NCI-H2107 (cell line): ENCODE measurements at regions not wholly inside any gene's neighbourhood (a gene's known extent, or its start where the extent isn't known, plus 50 kb on each side); places are given as distances from the start of the nearest gene placed in this dataset.
"Not testable (repeated sequence)": the region's sequence is repeated elsewhere in the genome, so short reads cannot be mapped to it uniquely, and the experiment has no call there.

Experiments used
- DNase-seq: peaks from one replicate; lab custom pipeline; 2025; lab: John Stamatoyannopoulos, UW

DNA sequence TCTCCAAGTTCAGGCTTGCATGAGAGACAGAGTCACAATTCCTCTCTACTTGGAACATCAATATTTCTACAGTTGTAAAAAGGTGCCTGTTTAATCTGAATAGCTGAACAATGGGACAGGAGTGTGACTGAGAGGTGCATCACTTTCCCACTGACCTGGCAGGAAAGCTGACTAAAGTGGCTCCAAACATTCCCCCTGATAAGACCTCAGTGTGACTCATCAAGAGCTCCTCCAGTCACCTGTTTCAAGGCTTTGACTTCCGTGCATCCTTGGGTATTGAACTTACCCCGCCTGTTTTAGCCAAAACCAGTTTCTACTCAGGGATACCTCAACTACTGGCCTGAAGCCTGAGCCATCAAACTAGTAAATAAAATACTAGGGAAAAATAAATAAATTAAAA is 453.9 kb upstream of the DDX18 start:
- DNase-seq, result no peak

DNA sequence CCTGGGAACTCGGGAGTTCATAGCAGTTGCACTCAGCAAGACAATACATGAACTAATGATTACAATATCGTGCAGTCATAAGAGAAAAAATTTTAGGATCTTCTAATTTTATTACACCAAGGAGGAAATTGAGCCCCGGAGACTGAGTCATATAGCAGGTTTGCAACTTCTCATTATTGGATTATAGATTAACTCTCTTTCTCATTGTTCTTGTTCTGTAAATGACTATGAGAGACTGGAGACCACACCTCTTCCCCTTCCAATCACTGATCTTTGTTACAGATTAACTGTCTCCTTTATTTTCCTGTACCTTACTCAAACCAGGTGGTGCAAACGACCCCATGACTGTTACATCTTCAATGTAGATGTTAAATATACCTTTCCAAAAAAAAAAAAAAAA is 435.8 kb upstream of the DDX18 start:
- no peak for DNase-seq

DNA sequence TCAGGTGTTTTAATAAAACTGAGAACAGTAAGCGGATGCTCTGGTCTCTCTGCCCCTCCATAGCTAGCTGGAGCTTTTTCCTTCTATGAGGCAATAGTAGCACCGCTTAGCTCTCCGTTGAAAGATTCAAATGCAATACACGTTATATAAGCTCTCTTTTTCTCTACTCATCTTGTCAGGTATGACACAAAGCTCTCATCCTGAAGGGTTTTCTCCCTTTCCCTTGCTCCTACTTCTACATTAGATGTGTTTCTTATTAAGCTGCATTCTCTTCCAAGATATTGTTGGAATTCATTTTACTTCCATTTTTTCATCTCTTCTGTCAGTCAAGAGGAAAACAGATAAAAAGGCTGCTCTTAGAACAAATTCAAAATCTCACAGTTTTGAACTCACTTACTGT is 434.6 kb upstream of the DDX18 start:
- DNase-seq, result no peak

DNA sequence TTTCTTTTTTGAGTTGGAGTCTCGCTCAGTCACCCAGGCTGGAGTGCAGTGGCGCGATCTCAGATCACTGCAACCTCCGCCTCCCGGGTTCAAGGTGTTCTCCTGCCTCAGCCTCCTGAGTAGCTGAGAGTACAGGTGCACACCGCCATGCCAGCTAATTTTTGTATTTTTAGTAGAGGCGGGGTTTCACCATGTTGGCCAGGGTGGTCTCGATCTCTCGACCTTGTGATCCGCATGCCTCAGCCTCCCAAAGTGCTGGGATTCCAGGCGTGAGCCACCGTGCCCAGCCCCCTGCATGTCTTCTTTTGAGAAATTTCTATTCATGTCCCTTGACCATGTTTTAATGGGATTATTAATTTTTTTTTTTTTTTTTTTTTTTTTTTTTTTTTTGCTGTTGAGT is 430.5 kb upstream of the DDX18 start:
- not testable (repeated sequence) for DNase-seq

DNA sequence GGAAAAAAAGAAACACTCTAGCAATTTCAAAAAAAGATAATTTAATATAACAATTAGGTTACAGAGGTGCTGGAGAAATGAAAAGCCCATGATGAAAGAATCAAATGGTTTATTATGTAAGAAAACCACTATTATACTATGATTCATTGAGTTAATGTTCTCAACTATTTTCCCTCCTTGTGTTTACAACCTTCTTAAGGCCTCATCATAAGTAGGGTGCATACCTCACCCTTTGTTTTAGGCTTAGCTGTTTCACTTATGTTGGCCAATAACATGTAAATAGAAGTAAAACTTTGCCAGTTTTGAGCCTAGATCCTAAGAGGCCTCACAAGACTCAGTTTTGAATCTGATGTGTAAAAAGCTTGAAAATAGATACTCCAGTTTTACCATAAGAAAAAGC is 418.3 kb upstream of the DDX18 start:
- no peak for DNase-seq

DNA sequence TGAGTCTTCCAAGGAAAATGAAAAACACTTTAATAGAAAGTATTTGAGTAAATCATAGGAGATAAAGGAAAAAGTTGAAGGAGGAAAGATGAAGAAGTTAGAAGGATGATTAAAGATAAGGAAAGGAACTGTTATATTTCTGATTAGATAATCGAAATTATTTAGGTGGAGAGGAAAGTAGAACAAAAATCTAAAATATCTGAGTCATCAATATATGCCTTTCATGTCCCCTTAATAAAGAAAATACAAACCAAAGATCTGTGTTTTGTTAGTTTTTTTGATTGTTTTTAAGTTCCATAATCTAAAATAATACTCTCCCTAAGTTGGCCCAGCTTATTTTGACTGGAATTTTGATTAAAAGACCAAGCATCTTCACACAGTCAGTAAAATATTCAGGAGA is 412.9 kb upstream of the DDX18 start:
- DNase-seq, result no peak

DNA sequence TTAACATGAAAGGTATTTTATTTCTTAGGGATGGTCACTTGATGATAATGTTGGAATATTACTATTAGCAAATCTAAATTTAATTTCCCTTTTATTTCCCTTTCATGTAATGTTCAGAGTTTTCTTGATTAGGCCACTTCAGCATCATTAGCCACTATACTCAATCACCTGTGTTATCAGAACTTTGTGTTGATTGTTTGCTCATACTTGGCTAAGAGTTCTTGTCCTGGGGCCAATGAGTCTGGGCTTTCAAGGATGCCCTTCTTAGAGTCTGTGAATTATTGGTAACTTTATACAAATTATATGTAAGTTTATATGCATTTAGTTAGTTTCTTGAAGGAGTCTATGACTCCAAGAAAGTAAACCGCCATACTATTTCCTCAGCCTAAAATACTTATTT is 408.0 kb upstream of the DDX18 start:
- DNase-seq, result no peak

DNA sequence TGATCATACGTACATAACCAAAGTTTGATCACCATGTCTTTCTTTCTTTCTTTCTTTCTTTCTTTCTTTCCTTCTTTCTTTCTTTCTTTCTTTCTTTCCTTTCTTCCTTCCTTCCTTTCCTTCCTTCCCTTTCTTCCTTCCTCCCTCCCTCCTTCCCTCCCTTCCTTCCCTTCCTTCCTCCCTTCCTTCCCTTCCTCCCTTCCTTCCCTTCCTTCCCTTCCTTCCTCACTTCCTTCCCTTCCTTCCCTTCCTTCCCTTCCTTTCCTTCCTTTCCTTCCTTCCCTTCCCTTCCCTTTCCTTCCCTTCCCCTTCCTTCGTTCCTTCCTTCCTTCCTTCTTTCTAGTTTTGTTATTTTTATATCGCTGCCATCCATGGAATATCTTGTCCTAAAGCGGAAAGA is 406.7 kb upstream of the DDX18 start:
- DNase-seq, result no peak

DNA sequence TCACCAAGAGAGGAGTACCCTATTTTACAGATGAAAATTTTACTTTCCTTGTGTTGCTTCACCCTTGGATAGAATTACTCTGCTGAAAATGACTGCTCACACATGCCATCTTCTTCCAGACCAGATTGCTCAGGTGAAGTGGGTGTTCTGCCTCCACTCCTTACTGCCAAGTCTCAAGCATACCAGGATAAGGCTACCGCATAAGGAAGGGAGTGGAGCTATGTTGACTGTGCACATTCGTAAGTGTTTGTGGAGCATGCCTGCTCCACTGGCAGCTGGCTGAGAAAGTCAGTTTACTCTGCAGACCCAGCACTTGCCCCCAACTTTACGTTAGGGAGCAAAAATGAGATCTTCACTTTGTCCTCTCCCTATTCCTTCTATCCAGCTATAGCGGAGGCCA is 405.0 kb upstream of the DDX18 start:
- no peak for DNase-seq

DNA sequence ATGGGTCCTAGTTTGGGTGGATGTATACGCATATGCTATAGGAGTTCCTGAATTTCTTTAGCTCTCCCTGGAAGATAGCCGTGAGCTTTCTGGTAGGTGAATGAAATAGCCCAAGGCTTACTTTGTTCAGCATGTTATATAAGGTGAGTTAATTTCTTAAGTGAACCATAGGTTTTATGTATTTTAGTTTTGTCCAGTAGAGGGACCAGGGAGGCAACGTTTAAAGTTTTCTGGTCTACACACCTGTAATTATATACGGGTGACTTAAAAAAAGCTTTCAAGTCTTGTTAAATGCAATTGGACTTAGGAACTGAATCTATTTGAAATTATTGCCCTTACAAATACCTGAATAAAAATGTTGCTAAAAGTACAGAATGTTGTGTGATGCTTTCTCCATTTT is 402.5 kb upstream of the DDX18 start:
- no peak for DNase-seq

DNA sequence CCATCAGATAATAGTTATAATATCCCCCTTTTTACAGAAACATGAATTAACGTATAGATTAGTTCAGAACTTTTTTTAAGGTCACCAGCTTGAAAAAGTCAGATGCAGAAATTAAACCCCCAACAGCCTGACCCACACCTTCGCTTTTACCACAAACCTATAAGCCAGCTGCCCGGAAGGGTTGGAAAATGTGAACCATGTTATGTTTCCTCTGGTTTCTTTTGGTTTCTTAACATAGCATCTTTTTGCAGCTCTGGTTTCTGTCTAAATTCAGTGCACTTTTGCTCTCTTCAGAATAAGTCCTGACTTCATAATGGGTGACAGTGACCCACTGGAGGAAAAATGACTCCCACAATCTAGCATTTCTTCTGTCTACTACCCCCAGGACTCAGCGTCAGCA is 381.7 kb upstream of the DDX18 start:
- DNase-seq, result no peak

DNA sequence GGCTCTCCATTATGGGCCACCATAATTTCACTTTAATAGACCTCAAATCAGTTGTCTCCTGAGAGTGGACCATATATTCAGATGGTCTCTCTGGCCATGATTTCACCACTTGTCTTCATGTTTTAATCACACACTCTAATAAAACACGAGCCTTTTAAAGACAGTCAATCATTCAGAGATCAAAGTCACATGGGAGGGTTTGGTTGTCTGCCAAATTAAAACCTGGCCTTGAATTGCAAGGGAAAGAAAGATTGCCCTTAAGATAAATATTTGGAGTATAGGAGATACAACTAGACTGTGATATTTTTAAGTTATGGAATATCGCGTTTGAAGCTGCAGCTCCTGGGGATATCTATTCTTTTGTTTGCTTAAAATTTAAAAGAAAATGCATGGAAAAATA is 377.8 kb upstream of the DDX18 start:
- no peak for DNase-seq

DNA sequence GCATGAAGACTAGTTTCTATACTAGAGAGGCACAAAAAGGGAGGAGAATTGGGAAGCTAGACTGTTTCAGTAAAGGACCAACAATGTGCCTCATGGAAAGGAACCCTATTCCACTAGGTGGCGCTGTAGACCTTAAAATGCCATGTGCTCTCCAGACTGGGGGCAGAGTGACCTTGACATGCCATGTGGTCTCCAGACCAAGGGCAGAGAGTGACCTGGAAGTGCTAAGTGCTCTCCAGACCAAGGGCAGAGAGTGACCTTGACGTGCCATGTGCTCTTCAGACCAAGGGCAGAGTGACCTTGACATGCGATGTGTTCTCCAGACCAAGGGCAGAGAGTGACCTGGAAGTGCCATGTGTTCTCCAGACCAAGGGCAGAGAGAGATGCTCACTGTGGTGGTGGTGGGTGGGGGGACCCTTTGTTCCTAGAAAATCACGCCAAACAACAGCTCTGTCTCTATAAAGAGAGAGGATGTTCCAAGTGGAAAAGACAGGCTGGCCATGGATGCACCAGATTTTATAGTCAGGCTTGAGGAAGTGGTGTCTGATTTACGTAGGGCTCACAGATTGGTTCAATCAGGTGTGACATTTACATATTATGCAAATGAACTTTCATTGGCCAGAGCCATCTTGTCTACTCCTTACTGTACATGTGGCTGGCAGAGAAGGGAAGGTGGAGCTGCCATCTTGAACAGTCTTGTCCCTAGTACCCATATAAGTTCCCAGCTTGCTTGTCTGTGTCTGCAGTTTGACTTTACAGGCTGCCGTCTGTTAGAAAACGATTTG is 344.0 kb upstream of the DDX18 start:
- DNase-seq, result no peak

DNA sequence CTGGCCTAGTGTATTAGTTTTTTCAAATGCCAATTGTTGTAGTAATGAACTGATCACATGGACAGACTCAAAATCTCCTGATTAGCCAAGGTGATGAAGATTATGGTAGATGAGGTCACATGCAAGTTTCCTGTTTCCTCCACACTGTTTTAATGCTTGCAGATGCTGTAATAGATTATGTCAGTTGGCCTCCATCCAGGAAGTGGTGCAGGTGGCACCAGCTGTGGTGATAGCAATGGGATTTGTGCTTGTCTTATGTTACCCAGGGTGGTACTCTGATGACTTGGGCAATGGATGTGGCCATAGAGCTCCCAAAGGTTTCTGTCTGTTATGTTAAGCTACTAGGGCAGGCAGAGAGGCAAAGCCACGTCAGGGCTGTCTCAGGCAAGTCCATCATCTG is 332.9 kb upstream of the DDX18 start:
- no peak for DNase-seq

DNA sequence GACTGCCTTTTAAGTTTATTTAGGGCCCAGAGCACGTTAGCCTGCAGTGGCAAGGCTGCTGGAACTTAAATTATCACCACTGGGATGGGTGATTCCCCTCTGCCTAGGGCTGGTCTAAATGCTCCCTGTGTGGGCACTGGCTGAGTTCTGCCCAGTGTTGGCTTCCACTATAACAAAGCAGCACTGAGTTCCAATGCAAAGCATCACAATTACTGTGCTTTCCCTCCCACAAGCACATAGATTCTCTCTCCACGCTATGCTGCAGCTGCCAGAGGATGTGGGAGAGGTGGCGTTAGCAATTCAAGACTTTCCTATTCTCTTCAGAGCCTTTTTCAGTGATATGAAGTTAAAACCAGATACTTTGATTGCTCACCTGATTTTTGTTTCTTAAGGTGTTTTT is 328.9 kb upstream of the DDX18 start:
- DNase-seq, result no peak

DNA sequence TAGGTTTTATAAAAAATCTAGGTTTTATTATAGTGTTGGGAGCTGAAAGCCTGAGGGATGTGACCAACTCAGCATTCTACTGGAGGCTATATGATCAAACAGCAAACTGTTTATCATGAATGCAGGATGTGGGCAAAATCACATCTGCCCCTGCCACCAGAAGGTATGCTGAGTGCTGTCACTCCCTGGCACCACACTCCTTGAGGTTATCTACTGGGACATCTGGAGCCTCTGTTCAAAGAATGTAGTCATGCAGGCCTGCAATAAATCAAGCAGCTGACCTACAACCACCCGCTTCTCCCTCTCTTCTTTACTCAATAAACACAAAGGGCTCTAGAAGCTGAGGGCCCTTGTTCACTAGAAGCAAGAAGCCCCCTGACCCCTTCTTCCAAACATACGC is 328.4 kb upstream of the DDX18 start:
- DNase-seq, result no peak

DNA sequence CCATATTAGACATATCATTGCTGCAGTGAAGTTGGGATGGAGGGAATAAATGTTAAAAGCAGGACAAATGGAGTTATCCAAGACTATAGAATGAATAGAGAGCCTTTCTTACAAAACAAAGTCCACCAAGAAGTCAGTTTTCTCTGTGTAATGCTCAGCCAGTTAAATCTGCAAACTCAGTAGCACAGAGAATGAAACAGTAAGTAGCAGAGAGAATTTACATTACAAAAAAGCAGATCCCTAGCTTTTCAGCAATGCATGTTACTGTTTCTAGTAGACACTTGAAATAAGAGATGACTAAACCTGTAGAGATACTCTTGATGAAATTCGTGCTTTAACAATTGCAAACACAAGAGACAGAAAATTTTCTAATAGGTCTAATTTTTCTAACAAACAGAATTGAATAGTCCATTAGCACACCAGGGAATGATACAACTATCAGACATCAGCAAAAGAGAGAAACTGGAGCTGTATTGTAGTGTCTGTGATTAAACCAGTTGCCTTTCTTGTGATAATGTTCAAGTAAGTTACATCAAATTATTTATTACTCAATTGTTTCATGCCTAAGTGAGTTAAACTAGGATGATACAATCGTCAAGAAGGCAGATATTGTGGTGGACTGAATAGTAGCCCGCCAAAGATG is 322.2 kb upstream of the DDX18 start:
- no peak for DNase-seq

DNA sequence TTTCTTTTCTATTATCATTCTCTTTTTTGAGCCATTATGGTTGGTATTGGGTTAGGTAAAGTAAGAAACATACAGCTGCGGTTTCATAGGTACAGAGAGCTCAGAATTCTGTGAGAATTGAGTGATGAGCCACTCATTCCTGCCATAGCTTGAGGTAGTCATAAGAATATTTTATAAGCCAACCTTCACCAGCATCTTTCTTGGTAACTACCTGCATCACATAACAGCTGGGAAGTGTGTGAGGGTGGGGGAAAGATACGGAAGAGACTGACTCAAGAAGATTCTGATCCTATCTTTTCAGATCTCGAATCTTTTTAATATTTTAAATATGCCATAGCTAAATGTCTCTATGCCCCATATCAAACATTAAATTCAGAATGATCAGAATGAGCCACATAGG is 313.8 kb upstream of the DDX18 start:
- DNase-seq, result no peak

DNA sequence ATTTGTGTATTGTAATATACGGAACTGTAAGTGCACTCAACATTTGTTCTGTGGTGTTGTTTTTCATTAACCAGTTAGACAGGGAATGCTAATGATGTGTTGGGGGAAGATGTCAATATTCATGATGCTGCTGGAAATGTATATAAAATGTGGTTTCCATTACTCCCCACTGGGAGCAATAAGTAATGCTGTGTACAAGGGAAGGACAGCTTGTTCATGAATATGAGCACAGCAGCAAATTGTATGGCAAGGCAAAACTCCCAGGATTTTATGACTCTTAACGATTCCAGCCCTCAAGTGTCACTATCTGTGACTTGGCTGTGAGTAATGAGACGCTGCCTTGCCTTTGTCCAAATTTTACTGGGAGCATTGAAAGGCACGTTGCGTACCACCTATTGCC is 312.4 kb upstream of the DDX18 start:
- DNase-seq, result no peak

DNA sequence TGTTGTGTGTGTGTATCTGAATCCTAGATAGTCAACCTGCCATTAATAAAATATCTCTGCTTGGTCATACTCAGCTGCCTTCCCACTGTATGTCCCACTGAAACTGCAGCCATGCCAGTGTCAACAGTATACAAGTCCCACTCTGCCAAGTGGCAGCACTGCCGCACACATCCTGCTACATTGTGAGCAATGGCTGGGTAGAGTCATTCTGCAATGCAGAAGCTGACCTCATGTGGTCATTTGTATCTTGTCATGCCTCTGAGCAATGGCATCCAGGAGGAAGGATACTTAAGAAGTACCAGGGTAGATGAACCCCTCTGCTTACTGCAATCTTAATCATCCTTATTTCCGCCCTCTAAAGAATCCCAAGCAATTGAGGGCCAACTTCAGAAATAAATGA is 302.2 kb upstream of the DDX18 start:
- DNase-seq, result no peak

DNA sequence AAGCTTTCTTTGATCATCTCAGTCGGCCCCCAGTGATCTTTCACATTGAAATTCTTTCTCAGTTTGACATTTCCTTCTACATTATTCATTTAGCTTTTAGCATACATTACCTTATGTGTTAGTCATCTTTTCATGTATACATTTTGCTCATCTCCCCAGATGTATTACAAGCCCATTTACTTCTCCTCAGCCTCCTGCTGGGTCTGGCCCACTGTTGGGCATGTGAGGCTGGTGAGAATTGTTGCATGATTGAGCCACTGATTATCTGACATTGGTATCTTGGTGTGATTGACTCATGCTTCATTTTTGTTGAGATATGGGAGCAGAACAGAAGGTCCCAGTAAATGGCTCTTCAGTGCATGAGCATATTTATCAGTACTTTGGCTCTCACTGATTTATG is 300.1 kb upstream of the DDX18 start:
- DNase-seq, result no peak

DNA sequence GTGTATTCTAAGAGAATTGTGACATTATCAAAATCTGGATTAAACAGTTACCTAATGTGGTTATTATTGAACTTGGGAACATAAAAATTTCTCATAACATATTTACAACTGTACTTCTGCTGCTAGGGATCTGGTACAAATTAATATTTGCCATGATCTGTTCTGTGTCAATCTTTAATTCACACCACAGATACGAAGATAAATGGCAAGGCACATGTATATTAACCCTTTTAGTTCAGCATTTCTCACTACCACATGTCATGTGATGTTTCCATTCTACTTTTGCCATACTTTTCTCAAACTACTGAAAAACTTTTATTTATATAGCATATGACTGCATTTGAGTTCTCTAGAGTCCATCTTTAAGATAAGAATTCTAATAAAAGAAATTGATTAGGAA is 295.3 kb upstream of the DDX18 start:
- DNase-seq, result no peak

DNA sequence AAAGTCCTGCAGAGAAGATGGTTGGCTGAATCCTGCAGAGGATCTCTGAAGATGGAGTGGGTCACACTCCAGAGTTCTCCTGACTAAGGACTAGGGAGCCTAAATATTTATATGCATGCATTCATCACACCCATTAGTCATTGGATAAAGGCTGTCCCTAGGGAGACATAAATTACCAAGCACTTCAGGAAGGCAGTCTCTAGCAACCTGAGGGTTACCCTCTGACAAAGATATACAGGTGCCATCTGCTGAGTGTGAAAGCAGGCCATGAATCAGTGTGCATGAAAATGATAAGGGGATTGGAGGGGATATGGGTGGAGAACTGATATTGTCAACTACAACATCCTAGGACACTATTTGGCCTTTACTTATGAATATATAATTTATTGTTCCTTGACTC is 294.8 kb upstream of the DDX18 start:
- no peak for DNase-seq

DNA sequence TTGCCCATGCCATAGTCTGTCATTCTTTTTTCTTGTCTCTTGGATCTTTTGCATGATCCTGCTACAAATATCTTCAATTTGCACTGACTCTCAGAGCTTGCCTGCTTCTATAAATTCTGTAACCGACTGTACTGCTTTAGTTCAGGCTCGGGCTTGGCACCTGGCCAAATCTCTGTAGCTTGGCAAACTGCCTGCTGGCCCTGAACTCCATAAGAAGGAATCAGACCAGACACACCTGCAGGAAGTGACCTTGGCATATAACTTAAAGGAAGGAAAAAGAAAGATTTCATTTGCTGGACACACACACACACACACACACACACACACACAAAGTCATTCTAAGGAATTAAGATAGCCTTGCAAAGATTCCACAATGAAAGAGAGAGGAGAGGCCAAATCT is 291.2 kb upstream of the DDX18 start:
- DNase-seq, result no peak
